Loucy (cell line): ENCODE measurements at regions not wholly inside any gene's neighbourhood (a gene's known extent, or its start where the extent isn't known, plus 50 kb on each side); places are given as distances from the start of the nearest gene placed in this dataset.

Experiments used
- H2AFZ ChIP-seq: fragments of 200-600 bp; sonication (generic); 2 replicates; pipeline ENCODE4 v1.6.0; 2016; ENCODE audit warnings: antibody characterized with exemption, mild to moderate bottlenecking, low read length, moderate library complexity
- H3F3A ChIP-seq: fragments of 200-600 bp; 2 replicates; pipeline ENCODE4 v1.6.0; 2016; ENCODE audit warnings: antibody characterized with exemption, low read depth, mild to moderate bottlenecking
- H3K27me3 ChIP-seq: fragments of 200-600 bp; sonication (generic); 2 replicates; pipeline ENCODE4 v1.6.1; 2014; ENCODE audit warnings: low read length, mild to moderate bottlenecking; ENCODE audit not compliant: insufficient read depth, poor library complexity, severe bottlenecking
- H3K36me3 ChIP-seq: fragments of 200-600 bp; sonication (generic); 2 replicates; pipeline ENCODE4 v1.6.1; 2016; ENCODE audit warnings: low read length; ENCODE audit not compliant: insufficient read depth
- H3K4me1 ChIP-seq: fragments of 200-600 bp; sonication (generic); 2 replicates; pipeline ENCODE4 v1.5.1; 2014; ENCODE audit warnings: low read length, mild to moderate bottlenecking; ENCODE audit not compliant: insufficient read depth, poor library complexity, severe bottlenecking
- H3K4me2 ChIP-seq: fragments of 200-600 bp; sonication (generic); 2 replicates; pipeline ENCODE4 v1.6.0; 2014; ENCODE audit warnings: antibody characterized with exemption, low read length, low read depth, mild to moderate bottlenecking; ENCODE audit not compliant: poor library complexity, severe bottlenecking
- H3K4me3 ChIP-seq: fragments of 200-600 bp; sonication (generic); 2 replicates; pipeline ENCODE4 v1.5.1; 2014; ENCODE audit warnings: low read length, mild to moderate bottlenecking, mixed read lengths; ENCODE audit not compliant: poor library complexity, severe bottlenecking
- H3K79me2 ChIP-seq: fragments of 200-600 bp; sonication (generic); 2 replicates; pipeline ENCODE4 v1.6.1; 2014; ENCODE audit warnings: low read length; ENCODE audit not compliant: insufficient read depth
- H3K9ac ChIP-seq: fragments of 200-600 bp; sonication (generic); 2 replicates; pipeline ENCODE4 v1.6.0; 2014; ENCODE audit warnings: mild to moderate bottlenecking, low read depth, low read length, moderate library complexity; ENCODE audit not compliant: poor library complexity, severe bottlenecking
- H3K9me2 ChIP-seq: fragments of 200-600 bp; sonication (generic); replicated peaks from 2 replicates; pipeline ENCODE4 v1.6.1; 2016; ENCODE audit warnings: low read depth, low read length, mixed read lengths
- H3K9me3 ChIP-seq: fragments of 200-600 bp; sonication (generic); 2 replicates; pipeline ENCODE4 v1.6.1; 2014; ENCODE audit warnings: mild to moderate bottlenecking, antibody characterized with exemption, low read length, low read depth; ENCODE audit not compliant: insufficient read depth
- H4K20me1 ChIP-seq: fragments of 200-600 bp; sonication (generic); 2 replicates; pipeline ENCODE4 v1.6.0; 2014; ENCODE audit warnings: antibody characterized with exemption, low read length, mild to moderate bottlenecking; ENCODE audit not compliant: insufficient read depth, poor library complexity, severe bottlenecking
- EZH2phosphoT487 ChIP-seq: fragments of 200-600 bp; IDR thresholded peaks from 2 replicates; pipeline ENCODE4 v1.6.1; 2018; ENCODE audit warnings: antibody characterized with exemption, mild to moderate bottlenecking, moderate library complexity, borderline replicate concordance
- TF ChIP-seq, protein P1 (sequence below): fragments of 200-600 bp; sonication (generic); conservative IDR thresholded peaks from 2 replicates; pipeline ENCODE4 v1.5.1; 2014; ENCODE audit warnings: mild to moderate bottlenecking, antibody characterized with exemption, low read length

GRCh38 chr4:14315129-14315528 lies 687.2 kb upstream of the CPEB2 start:
- Histone ChIP-seq H3F3A (no peaks in the 10 kb centered on the region), H3K9me2 (no peaks in the 10 kb centered on the region), H3K4me3 (no peak overlapping the region), H3K4me1 (no peaks in the 10 kb centered on the region), H3K4me2 (no peak overlapping the region), H3K9ac (no peak overlapping the region), H4K20me1 (no peaks in the 10 kb centered on the region), H2AFZ (no peak overlapping the region), H3K9me3 (no peaks in the 10 kb centered on the region), H3K36me3 (no peaks in the 10 kb centered on the region), H3K79me2 (no peaks in the 10 kb centered on the region), H3K27me3 (no peaks in the 10 kb centered on the region)
- no peak for TF ChIP-seq EZH2phosphoT487
- TF ChIP-seq, protein P1, sequence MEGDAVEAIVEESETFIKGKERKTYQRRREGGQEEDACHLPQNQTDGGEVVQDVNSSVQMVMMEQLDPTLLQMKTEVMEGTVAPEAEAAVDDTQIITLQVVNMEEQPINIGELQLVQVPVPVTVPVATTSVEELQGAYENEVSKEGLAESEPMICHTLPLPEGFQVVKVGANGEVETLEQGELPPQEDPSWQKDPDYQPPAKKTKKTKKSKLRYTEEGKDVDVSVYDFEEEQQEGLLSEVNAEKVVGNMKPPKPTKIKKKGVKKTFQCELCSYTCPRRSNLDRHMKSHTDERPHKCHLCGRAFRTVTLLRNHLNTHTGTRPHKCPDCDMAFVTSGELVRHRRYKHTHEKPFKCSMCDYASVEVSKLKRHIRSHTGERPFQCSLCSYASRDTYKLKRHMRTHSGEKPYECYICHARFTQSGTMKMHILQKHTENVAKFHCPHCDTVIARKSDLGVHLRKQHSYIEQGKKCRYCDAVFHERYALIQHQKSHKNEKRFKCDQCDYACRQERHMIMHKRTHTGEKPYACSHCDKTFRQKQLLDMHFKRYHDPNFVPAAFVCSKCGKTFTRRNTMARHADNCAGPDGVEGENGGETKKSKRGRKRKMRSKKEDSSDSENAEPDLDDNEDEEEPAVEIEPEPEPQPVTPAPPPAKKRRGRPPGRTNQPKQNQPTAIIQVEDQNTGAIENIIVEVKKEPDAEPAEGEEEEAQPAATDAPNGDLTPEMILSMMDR = no peak

- H3K36me3 ChIP-seq = no peaks in the 10 kb centered on the region
- no peak overlapping the region for H2AFZ ChIP-seq
- H3K9me3 ChIP-seq = no peaks in the 10 kb centered on the region
- TF ChIP-seq EZH2phosphoT487 = no peak
- TF ChIP-seq, protein P1 = no peak
- H3K4me1 ChIP-seq = peaks cover 3% of the 10 kb centered on the region
- H3F3A ChIP-seq = no peaks in the 10 kb centered on the region
- no peaks in the 10 kb centered on the region for H4K20me1 ChIP-seq
- H3K27me3 ChIP-seq = no peaks in the 10 kb centered on the region
- H3K9ac ChIP-seq = no peak overlapping the region
- H3K4me3 ChIP-seq = no peak overlapping the region
- no peak overlapping the region for H3K4me2 ChIP-seq
- H3K79me2 ChIP-seq = no peaks in the 10 kb centered on the region
- H3K9me2 ChIP-seq = no peaks in the 10 kb centered on the region
Observed at GRCh38 chr4:14317351-14317750, 684.9 kb upstream of the CPEB2 start.

DNA sequence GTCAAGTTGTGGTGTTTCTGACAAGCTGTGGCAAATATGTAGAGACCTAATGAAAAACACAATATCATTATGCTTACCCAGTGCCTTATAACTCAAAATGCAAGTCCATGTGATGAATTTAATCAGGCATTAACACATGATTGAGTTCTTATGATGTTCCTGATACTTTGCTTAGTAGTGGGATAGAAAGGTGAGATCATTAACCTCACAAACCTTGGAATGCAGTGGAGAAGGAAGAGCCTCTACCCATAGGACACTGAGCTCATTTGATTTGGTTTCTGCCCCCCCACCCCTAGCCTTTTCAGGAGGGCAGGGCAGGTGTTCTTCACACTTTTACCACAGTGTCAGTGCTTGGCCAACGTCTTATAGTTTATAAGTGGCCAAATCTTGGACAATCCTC lies 683.6 kb upstream of the CPEB2 start:
- Histone ChIP-seq H3K4me3 (no peak overlapping the region), H3K79me2 (no peaks in the 10 kb centered on the region)
- TF ChIP-seq, protein P1 = no peak
- TF ChIP-seq EZH2phosphoT487 = no peak

More for the DNA sequence above, 683.6 kb upstream of the CPEB2 start:
- no peaks in the 10 kb centered on the region for H3K36me3 ChIP-seq
- H3F3A ChIP-seq = no peaks in the 10 kb centered on the region
- H3K9me3 ChIP-seq = no peaks in the 10 kb centered on the region
- H3K27me3 ChIP-seq = no peaks in the 10 kb centered on the region
- H3K9me2 ChIP-seq = no peaks in the 10 kb centered on the region
- no peak overlapping the region for H3K4me2 ChIP-seq
- H3K4me1 ChIP-seq = peaks cover 3% of the 10 kb centered on the region
- no peaks in the 10 kb centered on the region for H4K20me1 ChIP-seq
- H3K9ac ChIP-seq = no peak overlapping the region
- H2AFZ ChIP-seq = no peak overlapping the region
